H9 (cell line): ENCODE measurements at regions not wholly inside any gene's neighbourhood (a gene's known extent, or its start where the extent isn't known, plus 50 kb on each side); places are given as distances from the start of the nearest gene placed in this dataset.

Experiments used
- DNase-seq: peaks from one replicate; pipeline ENCODE4 v3.0.0-alpha.2; 2017
- H2AFZ ChIP-seq: one replicate; pipeline ENCODE4 v1.6.1; 2013; ENCODE audit warnings: mild to moderate bottlenecking, low read length, control low read depth, moderate library complexity
- H2AK5ac ChIP-seq: 2 replicates; pipeline ENCODE4 v1.6.1; 2013; ENCODE audit warnings: low read length, control low read depth, mixed read lengths; ENCODE audit not compliant: insufficient read length
- H2BK120ac ChIP-seq: one replicate; pipeline ENCODE4 v1.6.1; 2013; ENCODE audit warnings: low read depth, mild to moderate bottlenecking, low read length, control low read depth, inconsistent platforms; ENCODE audit not compliant: poor library complexity, severe bottlenecking
- H2BK12ac ChIP-seq: 2 replicates; pipeline ENCODE4 v1.6.1; 2013; ENCODE audit warnings: low read length, control low read depth, mixed read lengths, low read depth; ENCODE audit not compliant: insufficient read length
- H2BK15ac ChIP-seq: 2 replicates; pipeline ENCODE4 v1.6.1; 2013; ENCODE audit warnings: low read depth, low read length, control low read depth
- H2BK20ac ChIP-seq: one replicate; pipeline ENCODE4 v1.6.1; 2013; ENCODE audit warnings: low read depth, mild to moderate bottlenecking, low read length, control low read depth, inconsistent platforms; ENCODE audit not compliant: poor library complexity, severe bottlenecking
- H2BK5ac ChIP-seq: 2 replicates; pipeline ENCODE4 v1.6.1; 2013; ENCODE audit warnings: low read length, control low read depth, mixed read lengths; ENCODE audit not compliant: insufficient read length
- H3K14ac ChIP-seq: 2 replicates; pipeline ENCODE4 v1.6.1; 2013; ENCODE audit warnings: low read length, control low read depth; ENCODE audit not compliant: insufficient read depth
- H3K18ac ChIP-seq: 2 replicates; pipeline ENCODE4 v1.6.1; 2013; ENCODE audit warnings: low read depth, mild to moderate bottlenecking, mixed read lengths, low read length, control low read depth; ENCODE audit not compliant: insufficient read length
- H3K23ac ChIP-seq: 2 replicates; pipeline ENCODE4 v1.6.1; 2013; ENCODE audit warnings: low read length, control low read depth, mixed read lengths, low read depth; ENCODE audit not compliant: insufficient read length
- H3K23me2 ChIP-seq: 2 replicates; pipeline ENCODE4 v1.6.1; 2013; ENCODE audit warnings: low read depth, mild to moderate bottlenecking, mixed read lengths, low read length, control low read depth; ENCODE audit not compliant: insufficient read length, poor library complexity, severe bottlenecking
- H3K27ac ChIP-seq: 2 replicates; pipeline ENCODE4 v1.5.1; 2013; ENCODE audit warnings: low read length, control low read depth, mixed read lengths, low read depth; ENCODE audit not compliant: insufficient read length
- H3K27me3 ChIP-seq: 2 replicates; pipeline ENCODE4 v1.6.1; 2013; ENCODE audit warnings: low read length, control low read depth, inconsistent platforms; ENCODE audit not compliant: insufficient read depth
- H3K4ac ChIP-seq: 2 replicates; pipeline ENCODE4 v1.6.1; 2013; ENCODE audit warnings: low read depth, mild to moderate bottlenecking, control low read depth, inconsistent platforms, low read length, moderate library complexity
- H3K4me1 ChIP-seq: 2 replicates; pipeline ENCODE4 v1.6.1; 2013; ENCODE audit warnings: low read length, control low read depth, inconsistent platforms; ENCODE audit not compliant: insufficient read depth
- H3K4me2 ChIP-seq: 2 replicates; pipeline ENCODE4 v1.6.1; 2013; ENCODE audit warnings: low read length, control low read depth, mixed read lengths; ENCODE audit not compliant: insufficient read length, insufficient read depth
- H3K56ac ChIP-seq: 2 replicates; pipeline ENCODE4 v1.6.1; 2013; ENCODE audit warnings: low read depth, mild to moderate bottlenecking, mixed read lengths, low read length, control low read depth; ENCODE audit not compliant: insufficient read length
- H3K79me1 ChIP-seq: 2 replicates; pipeline ENCODE4 v1.6.1; 2013; ENCODE audit warnings: low read depth, mild to moderate bottlenecking, moderate library complexity, low read length, control low read depth, inconsistent platforms; ENCODE audit not compliant: insufficient read depth, poor library complexity, severe bottlenecking
- H3K79me2 ChIP-seq: 2 replicates; pipeline ENCODE4 v1.6.1; 2013; ENCODE audit warnings: low read length, control low read depth, inconsistent platforms; ENCODE audit not compliant: insufficient read depth
- H3K9ac ChIP-seq: 2 replicates; pipeline ENCODE4 v1.6.1; 2013; ENCODE audit warnings: low read length, control low read depth, mixed read lengths; ENCODE audit not compliant: insufficient read length; ENCODE audit errors: extremely low read depth
- H3K9me3 ChIP-seq: one replicate; pipeline ENCODE4 v1.6.1; 2013; ENCODE audit warnings: low read depth, low read length, inconsistent platforms; ENCODE audit not compliant: control insufficient read depth
- H3T11ph ChIP-seq: one replicate; pipeline ENCODE4 v1.6.1; 2013; ENCODE audit warnings: mild to moderate bottlenecking, low read length, control low read depth, inconsistent platforms
- H4K20me1 ChIP-seq: one replicate; pipeline ENCODE4 v1.6.1; 2013; ENCODE audit not compliant: control insufficient read depth, insufficient read length, insufficient read depth
- H4K5ac ChIP-seq: 2 replicates; pipeline ENCODE4 v1.6.1; 2013; ENCODE audit warnings: low read depth, mild to moderate bottlenecking, mixed read lengths, low read length, control low read depth; ENCODE audit not compliant: insufficient read length
- H4K8ac ChIP-seq: replicated peaks from 2 replicates; pipeline ENCODE4 v1.6.1; 2013; ENCODE audit warnings: low read length, control low read depth, mixed read lengths, low read depth; ENCODE audit not compliant: insufficient read length
- H4K91ac ChIP-seq: 2 replicates; pipeline ENCODE4 v1.6.1; 2013; ENCODE audit warnings: low read depth, mild to moderate bottlenecking, moderate library complexity, mixed read lengths, low read length, control low read depth; ENCODE audit not compliant: insufficient read length
- H3K27ac Mint-ChIP-seq, 3 experiments: 2 replicates in 2 of 3; 3 replicates in 1 of 3; pipeline ENCODE4 v1.8.0; 2020 to 2021; ENCODE audit warnings: mixed read lengths in 3 of 3, mild to moderate bottlenecking in 1 of 3, moderate library complexity in 1 of 3
- H3K27me3 Mint-ChIP-seq: 2 replicates; pipeline ENCODE4 v1.8.0; 2021; ENCODE audit warnings: low read depth, mild to moderate bottlenecking, moderate library complexity, mixed read lengths
- H3K36me3 Mint-ChIP-seq, 3 experiments: 2 replicates in 2 of 3; 3 replicates in 1 of 3; pipeline ENCODE4 v1.8.0; 2020 to 2021; ENCODE audit warnings: low read depth in 3 of 3, mixed read lengths in 3 of 3; ENCODE audit not compliant: insufficient read depth in 1 of 3
- H3K4me1 Mint-ChIP-seq, 2 experiments: 2 replicates each; pipeline ENCODE4 v1.8.0; 2020; ENCODE audit warnings: mixed read lengths in 2 of 2
- H3K4me3 Mint-ChIP-seq, 2 experiments: 2 replicates in 1 of 2; 3 replicates in 1 of 2; pipeline ENCODE4 v1.8.0; 2020 to 2021; ENCODE audit warnings: mild to moderate bottlenecking in 2 of 2, mixed read lengths in 2 of 2, moderate library complexity in 1 of 2
- H3K9me3 Mint-ChIP-seq, 2 experiments: 2 replicates in 1 of 2; 3 replicates in 1 of 2; pipeline ENCODE4 v1.8.0; 2020; ENCODE audit warnings: mild to moderate bottlenecking in 2 of 2, mixed read lengths in 2 of 2, moderate library complexity in 1 of 2
- WGBS: extraction: QIAGEN DNeasy Blood & Tissue Kit; methylation state at CpG from one replicate; pipeline ENCODE4 v1.1.7; 2013; ENCODE audit warnings: missing lambda C conversion rate, low lambda C conversion rate, mixed read lengths; ENCODE audit not compliant: insufficient read length; ENCODE audit errors: extremely low coverage; 5-methylcytosine and 5-hydroxymethylcytosine counted together
- TF ChIP-seq, protein P1 (sequence below): fragments of 200-600 bp; sonication (generic); conservative IDR thresholded peaks from 3 replicates; pipeline ENCODE4 v1.8.0; 2021; ENCODE audit warnings: antibody characterized with exemption, mild to moderate bottlenecking

DNA sequence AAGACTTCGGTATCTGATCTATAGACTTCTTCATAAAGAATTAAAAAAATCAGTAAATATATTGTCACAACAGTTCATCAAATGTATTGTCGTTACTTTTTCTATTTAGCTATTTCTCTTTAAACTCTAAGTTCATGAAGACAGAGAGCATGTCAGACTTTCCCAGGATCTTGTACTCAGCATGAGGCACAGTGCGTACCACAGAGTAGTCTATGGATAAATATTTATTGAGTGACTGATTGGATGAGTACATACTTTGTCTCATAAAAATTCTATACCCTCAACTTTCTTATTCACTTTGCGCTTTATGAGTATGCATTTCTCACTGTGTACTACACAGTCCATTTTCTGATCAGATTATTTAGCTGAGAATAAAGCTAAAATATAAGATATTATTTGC, 1284.4 kb upstream of the ADGRB3 start:
- Histone ChIP-seq H3K14ac (no peak overlapping the region), H4K20me1 (no peaks in the 10 kb centered on the region), H3K9me3 (no peaks in the 10 kb centered on the region), H4K91ac (no peak overlapping the region), H3K27me3 (no peaks in the 10 kb centered on the region), H2BK5ac (no peak overlapping the region), H2AFZ (no peak overlapping the region), H2BK20ac (no peak overlapping the region), H3K23ac (no peak overlapping the region), H4K5ac (no peak overlapping the region), H4K8ac (no peak overlapping the region), H3K56ac (no peak overlapping the region), H2BK15ac (no peak overlapping the region), H3K18ac (no peak overlapping the region), H3K79me1 (no peaks in the 10 kb centered on the region), H3T11ph (no peak overlapping the region), H3K4me2 (no peak overlapping the region), H3K4ac (no peak overlapping the region), H3K79me2 (no peaks in the 10 kb centered on the region), H3K27ac (no peak overlapping the region), H3K9ac (no peak overlapping the region), H3K4me1 (no peaks in the 10 kb centered on the region), H2BK12ac (no peak overlapping the region), H2BK120ac (no peak overlapping the region), H2AK5ac (no peak overlapping the region), H3K23me2 (no peaks in the 10 kb centered on the region)
- H3K9me3 Mint-ChIP-seq = peaks cover 0 to 7% of the 10 kb centered on the region in 2 experiments; a peak in 3 of 5 replicates
- H3K27ac Mint-ChIP-seq = no peak overlapping the region
- DNase-seq = no peak
- no CpG with 5 or more reads among the region's 4 CpGs for WGBS
- no peaks in the 10 kb centered on the region for H3K27me3 Mint-ChIP-seq
- H3K4me1 Mint-ChIP-seq = no peaks in the 10 kb centered on the region; a peak in 1 of 4 replicates
- H3K4me3 Mint-ChIP-seq = no peak overlapping the region
- TF ChIP-seq, protein P1, sequence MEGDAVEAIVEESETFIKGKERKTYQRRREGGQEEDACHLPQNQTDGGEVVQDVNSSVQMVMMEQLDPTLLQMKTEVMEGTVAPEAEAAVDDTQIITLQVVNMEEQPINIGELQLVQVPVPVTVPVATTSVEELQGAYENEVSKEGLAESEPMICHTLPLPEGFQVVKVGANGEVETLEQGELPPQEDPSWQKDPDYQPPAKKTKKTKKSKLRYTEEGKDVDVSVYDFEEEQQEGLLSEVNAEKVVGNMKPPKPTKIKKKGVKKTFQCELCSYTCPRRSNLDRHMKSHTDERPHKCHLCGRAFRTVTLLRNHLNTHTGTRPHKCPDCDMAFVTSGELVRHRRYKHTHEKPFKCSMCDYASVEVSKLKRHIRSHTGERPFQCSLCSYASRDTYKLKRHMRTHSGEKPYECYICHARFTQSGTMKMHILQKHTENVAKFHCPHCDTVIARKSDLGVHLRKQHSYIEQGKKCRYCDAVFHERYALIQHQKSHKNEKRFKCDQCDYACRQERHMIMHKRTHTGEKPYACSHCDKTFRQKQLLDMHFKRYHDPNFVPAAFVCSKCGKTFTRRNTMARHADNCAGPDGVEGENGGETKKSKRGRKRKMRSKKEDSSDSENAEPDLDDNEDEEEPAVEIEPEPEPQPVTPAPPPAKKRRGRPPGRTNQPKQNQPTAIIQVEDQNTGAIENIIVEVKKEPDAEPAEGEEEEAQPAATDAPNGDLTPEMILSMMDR = no peak
- H3K36me3 Mint-ChIP-seq = peaks cover 0 to 3% (median 0%) of the 10 kb centered on the region in 3 experiments; a peak in 1 of 7 replicates
